IMR-90 (cell line): ENCODE measurements at regions not wholly inside any gene's neighbourhood (a gene's known extent, or its start where the extent isn't known, plus 50 kb on each side); places are given as distances from the start of the nearest gene placed in this dataset.

ENCODE experiments used
- MXI1 ChIP-seq: IDR thresholded peaks from 2 replicates; pipeline ENCODE4 v1.6.1; 2012; ENCODE audit warnings: low read depth, mild to moderate bottlenecking, low read length, moderate library complexity, borderline replicate concordance
- POLR2A ChIP-seq: IDR thresholded peaks from 2 replicates; pipeline ENCODE4 v1.6.1; 2012; ENCODE audit warnings: mild to moderate bottlenecking, low read depth, low read length
- RAD21 ChIP-seq: IDR thresholded peaks from 2 replicates; pipeline ENCODE4 v1.6.1; 2012; ENCODE audit warnings: low read length, improper control_type of control experiment
- RCOR1 ChIP-seq: IDR thresholded peaks from 2 replicates; pipeline ENCODE4 v1.6.1; 2012; ENCODE audit warnings: mild to moderate bottlenecking, low read length, improper control_type of control experiment; ENCODE audit not compliant: insufficient replicate concordance
- RFX5 ChIP-seq: IDR thresholded peaks from 2 replicates; pipeline ENCODE4 v1.8.0; 2012; ENCODE audit warnings: low read depth, mild to moderate bottlenecking, low read length, moderate library complexity
- SMC3 ChIP-seq: fragments of 150-350 bp; IDR thresholded peaks from 2 replicates; pipeline ENCODE4 v1.6.1; 2016; ENCODE audit warnings: low read depth, mild to moderate bottlenecking, antibody characterized with exemption, low read length, moderate library complexity
- TF ChIP-seq, protein P1 (sequence below): conservative IDR thresholded peaks from 2 replicates; pipeline ENCODE4 v1.5.1; 2012; ENCODE audit warnings: mild to moderate bottlenecking, low read depth, low read length, improper control_type of control experiment
- TF ChIP-seq, protein P2 (sequence below): fragments of 150-350 bp; IDR thresholded peaks from 2 replicates; pipeline ENCODE4 v1.6.1; 2017; ENCODE audit warnings: mild to moderate bottlenecking, antibody characterized with exemption, low read length, low read depth

DNA sequence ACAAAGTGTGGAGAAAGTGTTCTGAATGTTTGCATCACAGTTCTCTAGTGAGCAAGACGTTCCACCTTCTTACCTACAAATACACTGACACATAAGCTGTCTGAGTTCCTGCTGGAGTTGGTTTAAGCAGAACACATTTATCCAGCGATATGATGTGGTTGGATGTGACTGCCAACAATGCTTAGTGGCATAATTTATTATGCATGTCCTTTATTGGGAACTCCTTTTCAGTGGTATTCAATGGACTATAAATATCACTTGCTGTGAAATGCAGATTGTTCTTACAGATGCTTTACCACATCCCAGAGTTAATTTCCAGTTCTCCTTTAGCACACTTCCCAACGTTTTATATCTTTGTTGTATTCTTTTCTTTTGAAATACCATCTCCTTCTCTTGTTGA, 222.2 kb downstream of the LURAP1L start:
- TF ChIP-seq, protein P1, sequence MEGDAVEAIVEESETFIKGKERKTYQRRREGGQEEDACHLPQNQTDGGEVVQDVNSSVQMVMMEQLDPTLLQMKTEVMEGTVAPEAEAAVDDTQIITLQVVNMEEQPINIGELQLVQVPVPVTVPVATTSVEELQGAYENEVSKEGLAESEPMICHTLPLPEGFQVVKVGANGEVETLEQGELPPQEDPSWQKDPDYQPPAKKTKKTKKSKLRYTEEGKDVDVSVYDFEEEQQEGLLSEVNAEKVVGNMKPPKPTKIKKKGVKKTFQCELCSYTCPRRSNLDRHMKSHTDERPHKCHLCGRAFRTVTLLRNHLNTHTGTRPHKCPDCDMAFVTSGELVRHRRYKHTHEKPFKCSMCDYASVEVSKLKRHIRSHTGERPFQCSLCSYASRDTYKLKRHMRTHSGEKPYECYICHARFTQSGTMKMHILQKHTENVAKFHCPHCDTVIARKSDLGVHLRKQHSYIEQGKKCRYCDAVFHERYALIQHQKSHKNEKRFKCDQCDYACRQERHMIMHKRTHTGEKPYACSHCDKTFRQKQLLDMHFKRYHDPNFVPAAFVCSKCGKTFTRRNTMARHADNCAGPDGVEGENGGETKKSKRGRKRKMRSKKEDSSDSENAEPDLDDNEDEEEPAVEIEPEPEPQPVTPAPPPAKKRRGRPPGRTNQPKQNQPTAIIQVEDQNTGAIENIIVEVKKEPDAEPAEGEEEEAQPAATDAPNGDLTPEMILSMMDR = no peak
- TF ChIP-seq SMC3 (no peak), POLR2A (no peak), RCOR1 (no peak), RAD21 (no peak), MXI1 (no peak), RFX5 (no peak)
- TF ChIP-seq, protein P2, sequence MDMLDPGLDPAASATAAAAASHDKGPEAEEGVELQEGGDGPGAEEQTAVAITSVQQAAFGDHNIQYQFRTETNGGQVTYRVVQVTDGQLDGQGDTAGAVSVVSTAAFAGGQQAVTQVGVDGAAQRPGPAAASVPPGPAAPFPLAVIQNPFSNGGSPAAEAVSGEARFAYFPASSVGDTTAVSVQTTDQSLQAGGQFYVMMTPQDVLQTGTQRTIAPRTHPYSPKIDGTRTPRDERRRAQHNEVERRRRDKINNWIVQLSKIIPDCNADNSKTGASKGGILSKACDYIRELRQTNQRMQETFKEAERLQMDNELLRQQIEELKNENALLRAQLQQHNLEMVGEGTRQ = no peak
